HG02938 (cell line): ENCODE measurements at regions not wholly inside any gene's neighbourhood (a gene's known extent, or its start where the extent isn't known, plus 50 kb on each side); places are given as distances from the start of the nearest gene placed in this dataset.

ENCODE experiments used
- ATAC-seq: cut with Tn5 transposase; IDR thresholded peaks from one replicate; pipeline ENCODE4 v1.9.1; 2021; ENCODE audit warnings: mild to moderate bottlenecking, moderate library complexity; ENCODE audit not compliant: unreplicated experiment

GRCh38 chr1:191913260-191913977 is 244.8 kb upstream of the RGS18 start:
- no peak for ATAC-seq

- ATAC-seq: no peak
Observed at GRCh38 chr1:191929383-191929782, 228.9 kb upstream of the RGS18 start.

DNA sequence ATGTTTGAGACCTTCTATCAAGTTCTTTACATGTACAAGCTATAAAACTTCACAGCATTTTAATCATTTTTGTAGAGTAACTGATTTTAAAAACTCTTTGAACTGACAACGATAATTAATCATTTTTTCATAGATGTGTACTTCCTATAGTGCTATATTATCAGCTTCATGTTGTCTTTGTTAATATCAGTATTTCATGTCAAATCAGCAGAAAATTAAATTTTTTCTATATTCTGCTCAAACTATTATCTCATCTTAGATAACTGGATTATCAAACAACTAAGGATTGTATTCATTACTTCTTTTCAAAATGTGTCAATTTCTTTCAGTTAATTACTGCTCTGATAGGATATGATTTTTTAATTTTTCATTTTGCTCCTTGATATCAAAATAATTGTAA is 214.6 kb upstream of the RGS18 start:
- ATAC-seq: no peak

- ATAC-seq: no peak
Observed at GRCh38 chr1:191953526-191953925, 204.7 kb upstream of the RGS18 start.

DNA sequence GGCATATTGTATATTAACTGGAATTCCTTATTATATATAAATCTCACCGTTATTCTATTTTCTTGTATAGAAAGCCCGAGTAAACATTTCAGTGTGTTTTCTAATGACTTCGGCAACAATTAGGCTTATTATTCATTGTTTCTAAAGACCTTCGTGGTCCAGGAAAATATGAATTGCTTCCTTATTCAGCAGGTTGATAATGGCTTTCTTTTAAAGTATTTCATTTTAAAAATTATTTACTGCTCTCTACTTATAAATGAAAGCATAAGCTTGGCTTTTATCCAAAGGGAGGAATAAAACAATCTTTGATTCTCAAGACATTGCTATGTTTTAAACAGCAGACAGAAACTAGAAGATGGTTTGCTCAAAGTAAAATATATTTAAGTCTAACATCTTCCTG is 198.4 kb upstream of the RGS18 start:
- ATAC-seq: no peak

- ATAC-seq: no peak
Observed at GRCh38 chr1:191963286-191963685, 195.0 kb upstream of the RGS18 start.

- no peak for ATAC-seq
Observed at GRCh38 chr1:191963781-191964455, 194.3 kb upstream of the RGS18 start.

DNA sequence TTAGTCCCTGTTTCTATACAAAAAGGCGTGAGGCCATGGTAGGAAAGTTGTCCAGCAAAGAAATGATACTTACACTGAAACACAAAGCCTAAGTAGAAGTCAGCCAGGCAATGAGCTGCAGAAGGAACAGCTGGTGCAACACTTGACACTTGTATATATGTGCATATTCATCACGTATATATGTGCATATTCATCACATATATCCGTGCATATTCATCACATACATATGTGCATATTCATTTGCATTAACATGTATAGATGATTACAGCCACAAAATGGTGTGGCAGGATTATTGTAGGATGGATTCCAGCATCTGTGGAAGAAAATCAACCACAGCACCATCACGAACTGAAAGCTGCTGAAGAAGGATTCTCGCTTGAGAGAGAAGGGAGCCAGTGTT is 189.0 kb upstream of the RGS18 start:
- ATAC-seq: no peak

DNA sequence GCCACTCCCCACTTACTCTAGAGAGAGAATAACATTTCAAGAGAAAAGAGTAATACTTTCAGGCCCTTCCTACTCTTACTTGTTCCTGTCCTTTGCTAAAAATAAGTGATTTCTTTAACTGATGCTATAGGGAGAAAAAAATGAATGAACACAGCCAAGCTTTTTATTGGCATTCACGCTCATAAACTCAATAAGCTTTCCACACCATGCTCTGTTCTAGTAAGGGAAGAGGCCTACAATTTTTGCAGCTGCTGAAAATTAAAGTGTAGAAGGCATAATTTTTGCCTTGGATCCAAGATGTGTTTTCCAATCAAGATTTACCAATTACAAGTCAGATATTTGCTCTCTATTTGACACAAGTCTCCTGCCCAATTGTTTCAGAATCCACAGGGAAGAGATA is 188.1 kb upstream of the RGS18 start:
- no peak for ATAC-seq

GRCh38 chr1:191971447-191971846 is 186.8 kb upstream of the RGS18 start:
- no peak for ATAC-seq

- ATAC-seq: no peak
Observed at GRCh38 chr1:191974004-191974403, 184.3 kb upstream of the RGS18 start.

DNA sequence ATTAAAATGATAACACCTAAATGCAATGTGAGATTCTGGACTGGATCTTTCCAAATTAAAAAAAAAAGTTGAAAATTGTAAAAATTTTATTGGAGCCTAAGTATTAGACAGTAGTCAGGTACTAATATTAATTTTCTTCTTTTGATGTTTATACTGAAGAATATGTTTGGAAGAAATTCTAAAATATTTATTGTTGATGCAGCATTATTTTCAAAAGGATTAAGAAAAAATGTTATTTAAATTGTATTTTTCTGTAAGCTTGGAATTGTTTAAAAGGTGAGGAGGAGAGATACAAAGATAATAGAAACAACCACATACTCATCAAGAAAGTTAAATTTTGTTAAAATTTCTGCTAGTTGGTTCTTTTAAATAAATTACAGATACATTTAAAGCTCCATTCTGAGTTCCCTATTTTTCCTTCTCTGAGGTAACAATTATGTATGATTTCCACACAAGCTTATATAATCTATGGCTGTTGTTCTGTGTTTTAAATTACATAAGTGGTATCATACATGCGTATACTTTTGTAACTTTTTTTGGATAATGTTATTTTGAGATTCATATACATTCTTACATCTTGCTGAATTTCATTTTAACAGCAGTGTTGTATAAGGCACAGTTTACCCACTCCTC is 180.3 kb upstream of the RGS18 start:
- ATAC-seq: no peak

DNA sequence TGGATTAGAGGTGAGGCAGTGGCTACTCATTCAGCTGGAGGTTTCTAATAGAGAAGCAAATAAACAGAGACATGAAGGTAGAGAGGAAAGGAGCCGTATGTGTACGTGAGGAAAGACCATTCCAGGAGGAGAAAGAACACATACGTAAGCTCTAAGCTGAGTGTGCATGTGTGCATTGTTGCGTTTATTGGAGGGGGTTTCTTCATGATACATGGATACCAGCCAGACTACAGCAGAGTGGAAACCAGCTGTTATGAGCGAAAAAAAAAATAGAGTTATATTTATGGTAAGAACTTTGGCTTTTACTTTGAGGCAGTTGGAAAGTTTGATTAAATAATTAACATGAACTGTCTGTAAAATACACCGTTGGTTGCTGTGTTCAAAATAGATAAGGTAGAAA is 173.4 kb upstream of the RGS18 start:
- ATAC-seq: no peak

GRCh38 chr1:191992118-191992517 is 166.1 kb upstream of the RGS18 start:
- no peak for ATAC-seq

GRCh38 chr1:191993549-191993948 is 164.7 kb upstream of the RGS18 start:
- ATAC-seq: no peak

- no peak for ATAC-seq
Observed at GRCh38 chr1:192002063-192002462, 156.2 kb upstream of the RGS18 start.

- ATAC-seq: no peak
Observed at GRCh38 chr1:192003295-192004077, 154.8 kb upstream of the RGS18 start.

GRCh38 chr1:192005976-192006375 is 152.3 kb upstream of the RGS18 start:
- no peak for ATAC-seq

- ATAC-seq: no peak
Observed at GRCh38 chr1:192008281-192008825, 149.9 kb upstream of the RGS18 start.

DNA sequence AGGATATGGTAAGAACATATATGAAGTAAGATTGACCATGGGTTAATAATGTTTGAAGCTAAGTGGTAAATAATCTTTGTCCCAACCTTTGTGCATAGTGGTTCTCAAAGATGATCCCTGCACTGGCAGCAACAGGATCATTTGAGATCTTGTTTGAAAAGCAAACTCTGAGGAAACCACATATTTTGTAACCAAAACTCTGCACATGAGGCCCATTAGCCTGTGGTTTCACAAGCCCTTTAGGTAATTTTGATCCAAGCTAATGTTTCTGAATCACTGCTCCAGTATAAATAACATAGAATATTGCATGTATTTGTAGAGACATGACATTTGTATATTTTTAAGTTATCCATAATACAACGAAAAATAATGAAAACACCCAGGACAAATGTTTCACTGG is 147.9 kb upstream of the RGS18 start:
- ATAC-seq: no peak

GRCh38 chr1:192011525-192011924 is 146.7 kb upstream of the RGS18 start:
- ATAC-seq: no peak
